HEK293 (cell line): ENCODE measurements at regions not wholly inside any gene's neighbourhood (a gene's known extent, or its start where the extent isn't known, plus 50 kb on each side); places are given as distances from the start of the nearest gene placed in this dataset.

Experiments
- CTCF ChIA-PET: fragments of 350-600 bp; formaldehyde crosslinking; extraction: SDS; loops from one replicate; lab custom pipeline; 2021; ENCODE audit warnings: antibody characterized with exemption; lab: Yijun Ruan, JAX
- POLR2A ChIA-PET: fragments of 300-600 bp; formaldehyde crosslinking; extraction: SDS; loops from one replicate; lab custom pipeline; 2020; ENCODE audit warnings: antibody characterized with exemption, inconsistent platforms; lab: Yijun Ruan, JAX
- H3K27ac ChIP-seq: fragments of 200-500 bp; sonication (Bioruptor generic); 2 replicates; pipeline ENCODE4 v1.5.1; 2014; ENCODE audit warnings: low read depth, low read length, control low read depth, inconsistent platforms; ENCODE audit errors: extremely low read depth
- H3K36me3 ChIP-seq, 2 experiments: fragments of 200-500 bp in 1 of 2; sonication (Bioruptor generic) in 1 of 2; 1 replicate in 1 of 2; 2 replicates in 1 of 2; pipeline ENCODE4 v1.5.1; 2014 to 2017; ENCODE audit warnings: inconsistent platforms in 2 of 2, low read length in 2 of 2; ENCODE audit not compliant: control insufficient read depth in 2 of 2, insufficient read depth in 1 of 2
- H3K4me1 ChIP-seq: fragments of 200-500 bp; sonication (Bioruptor generic); 2 replicates; pipeline ENCODE4 v1.5.1; 2014; ENCODE audit warnings: mild to moderate bottlenecking, low read length, inconsistent platforms; ENCODE audit not compliant: control insufficient read depth, insufficient read depth
- H3K4me3 ChIP-seq: 2 replicates; pipeline ENCODE4 v1.5.1; 2011; ENCODE audit warnings: low read depth, mild to moderate bottlenecking, control low read depth, low read length, moderate library complexity
- H3K9me3 ChIP-seq: fragments of 200-500 bp; sonication (Bioruptor generic); 2 replicates; pipeline ENCODE4 v1.5.1; 2014; ENCODE audit warnings: low read depth, low read length, inconsistent platforms; ENCODE audit not compliant: control insufficient read depth, insufficient read depth
- BCL11B ChIP-seq: fragments of 450-650 bp; formaldehyde crosslinking; IDR thresholded peaks from 2 replicates; pipeline ENCODE4 v1.5.1; 2016; ENCODE audit warnings: low read depth, missing biosample characterization, missing genetic modification characterization
- HOXD13 ChIP-seq: sonication (generic); formaldehyde crosslinking; IDR thresholded peaks from 2 replicates; pipeline ENCODE4 v1.8.0; 2022; ENCODE audit warnings: missing genetic modification reagents, borderline replicate concordance
- KLF10 ChIP-seq: fragments of 450-650 bp; IDR thresholded peaks from 2 replicates; pipeline ENCODE4 v1.5.1; 2018; ENCODE audit warnings: missing biosample characterization, mild to moderate bottlenecking, missing genetic modification characterization
- KLF16 ChIP-seq: fragments of 450-650 bp; formaldehyde crosslinking; IDR thresholded peaks from 2 replicates; pipeline ENCODE4 v1.5.1; 2017; ENCODE audit warnings: missing biosample characterization, missing genetic modification characterization
- PRDM6 ChIP-seq: fragments of 450-650 bp; formaldehyde crosslinking; IDR thresholded peaks from 2 replicates; pipeline ENCODE4 v1.5.1; 2017; ENCODE audit warnings: missing biosample characterization, missing genetic modification characterization
- ZBTB49 ChIP-seq: fragments of 450-650 bp; formaldehyde crosslinking; IDR thresholded peaks from 2 replicates; pipeline ENCODE4 v1.5.1; 2016; ENCODE audit warnings: missing biosample characterization, missing genetic modification characterization, low read depth
- ZBTB8A ChIP-seq: fragments of 450-650 bp; formaldehyde crosslinking; IDR thresholded peaks from 2 replicates; pipeline ENCODE4 v1.5.1; 2016; ENCODE audit warnings: missing biosample characterization, missing genetic modification characterization
- ZNF174 ChIP-seq: fragments of 450-650 bp; formaldehyde crosslinking; IDR thresholded peaks from 2 replicates; pipeline ENCODE4 v1.5.0; 2017; ENCODE audit warnings: missing biosample characterization, mild to moderate bottlenecking, missing genetic modification characterization
- ZNF2 ChIP-seq: fragments of 450-650 bp; formaldehyde crosslinking; IDR thresholded peaks from 2 replicates; pipeline ENCODE4 v1.5.1; 2016; ENCODE audit warnings: missing biosample characterization, missing genetic modification characterization
- ZNF600 ChIP-seq: fragments of 450-650 bp; formaldehyde crosslinking; IDR thresholded peaks from 2 replicates; pipeline ENCODE4 v1.5.1; 2016; ENCODE audit warnings: missing biosample characterization, missing genetic modification characterization
- ZNF639 ChIP-seq: fragments of 450-650 bp; formaldehyde crosslinking; IDR thresholded peaks from 2 replicates; pipeline ENCODE4 v1.5.1; 2016; ENCODE audit warnings: missing biosample characterization, missing genetic modification characterization
- ZNF664 ChIP-seq: fragments of 450-650 bp; formaldehyde crosslinking; IDR thresholded peaks from 2 replicates; pipeline ENCODE4 v1.5.1; 2016; ENCODE audit warnings: missing biosample characterization, missing genetic modification characterization
- ZNF677 ChIP-seq: fragments of 450-650 bp; IDR thresholded peaks from 2 replicates; pipeline ENCODE4 v1.5.0; 2018; ENCODE audit warnings: missing biosample characterization, mild to moderate bottlenecking, missing genetic modification characterization, moderate library complexity
- TF ChIP-seq, protein P1 (sequence below): fragments of 450-650 bp; formaldehyde crosslinking; IDR thresholded peaks from 2 replicates; pipeline ENCODE4 v1.5.1; 2016; ENCODE audit warnings: missing biosample characterization, missing genetic modification characterization
- TF ChIP-seq, protein P2 (sequence below): fragments of 450-650 bp; formaldehyde crosslinking; IDR thresholded peaks from 2 replicates; pipeline ENCODE4 v1.5.1; 2016; ENCODE audit warnings: missing biosample characterization, missing genetic modification characterization
- TF ChIP-seq, protein P3 (sequence below): fragments of 450-650 bp; formaldehyde crosslinking; IDR thresholded peaks from 2 replicates; pipeline ENCODE4 v1.5.1; 2016; ENCODE audit warnings: missing biosample characterization, missing genetic modification characterization

DNA sequence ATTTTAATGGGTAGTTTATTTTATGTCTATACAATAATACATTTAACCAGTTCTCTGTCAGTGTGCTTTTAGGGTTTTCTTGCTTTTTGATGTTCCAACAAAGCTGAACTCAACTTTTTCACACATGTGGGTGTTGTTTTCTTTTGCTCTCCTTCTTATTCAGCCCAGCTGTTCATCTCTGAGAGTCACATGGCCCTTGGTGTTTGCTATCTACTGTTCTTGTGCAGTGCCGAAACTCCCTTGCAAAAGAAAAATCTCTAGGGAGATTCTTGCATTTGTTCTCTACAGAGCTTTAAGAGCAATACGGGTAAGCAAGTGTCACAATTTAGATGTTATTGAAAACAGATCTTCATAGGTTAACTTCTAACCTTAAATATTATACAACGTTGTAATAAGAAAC is 281.1 kb upstream of the CXADR start:
- TF ChIP-seq BCL11B (tag by site-specific recombination) (no peak), ZNF664 (tag by site-specific recombination) (no peak), ZNF2 (no peak), ZNF174 (tag by site-specific recombination) (no peak), ZNF639 (tag by site-specific recombination) (no peak), ZNF677 (tag by site-specific recombination) (no peak), ZBTB8A (tag by site-specific recombination) (no peak), PRDM6 (tag by site-specific recombination) (no peak), KLF10 (no peak), ZBTB49 (tag by site-specific recombination) (no peak), ZNF600 (no peak), KLF16 (tag by site-specific recombination) (no peak), HOXD13 (no peak)
- TF ChIP-seq, protein P1, sequence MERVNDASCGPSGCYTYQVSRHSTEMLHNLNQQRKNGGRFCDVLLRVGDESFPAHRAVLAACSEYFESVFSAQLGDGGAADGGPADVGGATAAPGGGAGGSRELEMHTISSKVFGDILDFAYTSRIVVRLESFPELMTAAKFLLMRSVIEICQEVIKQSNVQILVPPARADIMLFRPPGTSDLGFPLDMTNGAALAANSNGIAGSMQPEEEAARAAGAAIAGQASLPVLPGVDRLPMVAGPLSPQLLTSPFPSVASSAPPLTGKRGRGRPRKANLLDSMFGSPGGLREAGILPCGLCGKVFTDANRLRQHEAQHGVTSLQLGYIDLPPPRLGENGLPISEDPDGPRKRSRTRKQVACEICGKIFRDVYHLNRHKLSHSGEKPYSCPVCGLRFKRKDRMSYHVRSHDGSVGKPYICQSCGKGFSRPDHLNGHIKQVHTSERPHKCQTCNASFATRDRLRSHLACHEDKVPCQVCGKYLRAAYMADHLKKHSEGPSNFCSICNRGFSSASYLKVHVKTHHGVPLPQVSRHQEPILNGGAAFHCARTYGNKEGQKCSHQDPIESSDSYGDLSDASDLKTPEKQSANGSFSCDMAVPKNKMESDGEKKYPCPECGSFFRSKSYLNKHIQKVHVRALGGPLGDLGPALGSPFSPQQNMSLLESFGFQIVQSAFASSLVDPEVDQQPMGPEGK (tag by site-specific recombination), result no peak
- TF ChIP-seq, protein P2, sequence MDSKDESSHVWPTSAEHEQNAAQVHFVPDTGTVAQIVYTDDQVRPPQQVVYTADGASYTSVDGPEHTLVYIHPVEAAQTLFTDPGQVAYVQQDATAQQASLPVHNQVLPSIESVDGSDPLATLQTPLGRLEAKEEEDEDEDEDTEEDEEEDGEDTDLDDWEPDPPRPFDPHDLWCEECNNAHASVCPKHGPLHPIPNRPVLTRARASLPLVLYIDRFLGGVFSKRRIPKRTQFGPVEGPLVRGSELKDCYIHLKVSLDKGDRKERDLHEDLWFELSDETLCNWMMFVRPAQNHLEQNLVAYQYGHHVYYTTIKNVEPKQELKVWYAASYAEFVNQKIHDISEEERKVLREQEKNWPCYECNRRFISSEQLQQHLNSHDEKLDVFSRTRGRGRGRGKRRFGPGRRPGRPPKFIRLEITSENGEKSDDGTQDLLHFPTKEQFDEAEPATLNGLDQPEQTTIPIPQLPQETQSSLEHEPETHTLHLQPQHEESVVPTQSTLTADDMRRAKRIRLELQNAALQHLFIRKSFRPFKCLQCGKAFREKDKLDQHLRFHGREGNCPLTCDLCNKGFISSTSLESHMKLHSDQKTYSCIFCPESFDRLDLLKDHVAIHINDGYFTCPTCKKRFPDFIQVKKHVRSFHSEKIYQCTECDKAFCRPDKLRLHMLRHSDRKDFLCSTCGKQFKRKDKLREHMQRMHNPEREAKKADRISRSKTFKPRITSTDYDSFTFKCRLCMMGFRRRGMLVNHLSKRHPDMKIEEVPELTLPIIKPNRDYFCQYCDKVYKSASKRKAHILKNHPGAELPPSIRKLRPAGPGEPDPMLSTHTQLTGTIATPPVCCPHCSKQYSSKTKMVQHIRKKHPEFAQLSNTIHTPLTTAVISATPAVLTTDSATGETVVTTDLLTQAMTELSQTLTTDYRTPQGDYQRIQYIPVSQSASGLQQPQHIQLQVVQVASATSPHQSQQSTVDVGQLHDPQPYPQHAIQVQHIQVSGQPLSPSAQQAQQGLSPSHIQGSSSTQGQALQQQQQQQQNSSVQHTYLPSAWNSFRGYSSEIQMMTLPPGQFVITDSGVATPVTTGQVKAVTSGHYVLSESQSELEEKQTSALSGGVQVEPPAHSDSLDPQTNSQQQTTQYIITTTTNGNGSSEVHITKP (tag by site-specific recombination), result no peak
- TF ChIP-seq, protein P3, sequence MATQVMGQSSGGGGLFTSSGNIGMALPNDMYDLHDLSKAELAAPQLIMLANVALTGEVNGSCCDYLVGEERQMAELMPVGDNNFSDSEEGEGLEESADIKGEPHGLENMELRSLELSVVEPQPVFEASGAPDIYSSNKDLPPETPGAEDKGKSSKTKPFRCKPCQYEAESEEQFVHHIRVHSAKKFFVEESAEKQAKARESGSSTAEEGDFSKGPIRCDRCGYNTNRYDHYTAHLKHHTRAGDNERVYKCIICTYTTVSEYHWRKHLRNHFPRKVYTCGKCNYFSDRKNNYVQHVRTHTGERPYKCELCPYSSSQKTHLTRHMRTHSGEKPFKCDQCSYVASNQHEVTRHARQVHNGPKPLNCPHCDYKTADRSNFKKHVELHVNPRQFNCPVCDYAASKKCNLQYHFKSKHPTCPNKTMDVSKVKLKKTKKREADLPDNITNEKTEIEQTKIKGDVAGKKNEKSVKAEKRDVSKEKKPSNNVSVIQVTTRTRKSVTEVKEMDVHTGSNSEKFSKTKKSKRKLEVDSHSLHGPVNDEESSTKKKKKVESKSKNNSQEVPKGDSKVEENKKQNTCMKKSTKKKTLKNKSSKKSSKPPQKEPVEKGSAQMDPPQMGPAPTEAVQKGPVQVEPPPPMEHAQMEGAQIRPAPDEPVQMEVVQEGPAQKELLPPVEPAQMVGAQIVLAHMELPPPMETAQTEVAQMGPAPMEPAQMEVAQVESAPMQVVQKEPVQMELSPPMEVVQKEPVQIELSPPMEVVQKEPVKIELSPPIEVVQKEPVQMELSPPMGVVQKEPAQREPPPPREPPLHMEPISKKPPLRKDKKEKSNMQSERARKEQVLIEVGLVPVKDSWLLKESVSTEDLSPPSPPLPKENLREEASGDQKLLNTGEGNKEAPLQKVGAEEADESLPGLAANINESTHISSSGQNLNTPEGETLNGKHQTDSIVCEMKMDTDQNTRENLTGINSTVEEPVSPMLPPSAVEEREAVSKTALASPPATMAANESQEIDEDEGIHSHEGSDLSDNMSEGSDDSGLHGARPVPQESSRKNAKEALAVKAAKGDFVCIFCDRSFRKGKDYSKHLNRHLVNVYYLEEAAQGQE (tag by site-specific recombination), result no peak
- CTCF ChIA-PET, result interaction anchor here (0.6 to 0.7 kb wide), 3 partner anchors 24 to 846 kb away, joined by 3 to 6 read pairs (median 3); no protein-coding TSS in a partner anchor
- POLR2A ChIA-PET, result no interaction called here
- no peak overlapping the region for H3K27ac ChIP-seq
- no peaks in the 10 kb centered on the region for H3K4me1 ChIP-seq
- no peak overlapping the region for H3K4me3 ChIP-seq
- H3K9me3 ChIP-seq, result no peaks in the 10 kb centered on the region; the same call in 1 of the 2 replicates
- no peaks in the 10 kb centered on the region for H3K36me3 ChIP-seq
